Gastrocnemius medialis (tissue), 4 donors: ENCODE measurements at regions not wholly inside any gene's neighbourhood (a gene's known extent, or its start where the extent isn't known, plus 50 kb on each side); places are given as distances from the start of the nearest gene placed in this dataset.
"Not testable (repeated sequence)": the region's sequence is repeated elsewhere in the genome, so short reads cannot be mapped to it uniquely, and the experiment has no call there.

ENCODE experiments used
- ATAC-seq, 2 donors: fragments of 150-250 bp; one replicate each; pipeline ENCODE4 v1.9.1; 2016
- DNase-seq, 2 donors: peaks; one replicate each; pipeline ENCODE4 v3.0.0-alpha.2; 2019
- H3K27ac ChIP-seq, 4 donors: fragments of 200-600 bp; sonication (generic); 1 replicate in 1 of 4; 2 replicates in 3 of 4; pipeline ENCODE4 v1.5.1; 2016 to 2018; ENCODE audit warnings: mild to moderate bottlenecking in 2 of 4, moderate library complexity in 1 of 4
- H3K27me3 ChIP-seq, 3 donors: fragments of 200-600 bp; sonication (generic) in 2 of 3; 1 replicate in 1 of 3; 2 replicates in 2 of 3; pipeline versions ENCODE4 v1.5.1 to v1.6.0; 2016 to 2019; ENCODE audit warnings: mild to moderate bottlenecking in 1 of 3, moderate library complexity in 1 of 3
- H3K36me3 ChIP-seq, 2 donors: fragments of 200-600 bp; sonication (generic) in 1 of 2; one replicate each; pipeline ENCODE4 v1.5.1; 2017 to 2018
- H3K4me1 ChIP-seq, 2 donors: fragments of 200-600 bp; sonication (generic) in 1 of 2; one replicate each; pipeline ENCODE4 v1.5.1; 2016 to 2017; ENCODE audit warnings: mild to moderate bottlenecking in 2 of 2
- H3K4me3 ChIP-seq, 4 donors: fragments of 200-600 bp; sonication (generic) in 3 of 4; 1 replicate in 1 of 4; 2 replicates in 3 of 4; pipeline ENCODE4 v1.5.1; 2016 to 2019; ENCODE audit warnings: mild to moderate bottlenecking in 2 of 4
- H3K9me3 ChIP-seq, 3 donors: fragments of 200-600 bp; sonication (generic) in 2 of 3; 1 replicate in 1 of 3; 2 replicates in 2 of 3; pipeline ENCODE4 v1.5.1; 2016 to 2019
- CTCF ChIP-seq, 5 experiments: fragments of 450-650 bp in 3 of 5; fragments of 200-600 bp in 2 of 5; sonication (generic) in 2 of 5; IDR thresholded peaks in 4 of 5; conservative IDR thresholded peaks in 1 of 5; 1 replicate in 4 of 5; 2 replicates in 1 of 5; pipeline ENCODE4 v1.5.1; 2016 to 2019; ENCODE audit warnings: antibody characterized with exemption in 5 of 5, mild to moderate bottlenecking in 3 of 5, moderate library complexity in 3 of 5
- POLR2A ChIP-seq, 2 donors: fragments of 450-650 bp; IDR thresholded peaks; one replicate each; pipeline ENCODE4 v1.6.1; 2017; ENCODE audit warnings: antibody characterized with exemption in 2 of 2, mild to moderate bottlenecking in 2 of 2, moderate library complexity in 2 of 2
- in situ Hi-C, 4 donors: fragments of 200-750 bp; cut with MboI; loops; one replicate each; pipeline versions ENCODE4 v1.15.0 to v1.8.0; 2017; ENCODE audit warnings: low sequenced_read_pairs in 4 of 4
- intact Hi-C: fragments of 100-400 bp; cut with DNase I; formaldehyde crosslinking; loops from one replicate; pipeline ENCODE4 v1.15.1; 2023; ENCODE audit warnings: low total_unique reads

DNA sequence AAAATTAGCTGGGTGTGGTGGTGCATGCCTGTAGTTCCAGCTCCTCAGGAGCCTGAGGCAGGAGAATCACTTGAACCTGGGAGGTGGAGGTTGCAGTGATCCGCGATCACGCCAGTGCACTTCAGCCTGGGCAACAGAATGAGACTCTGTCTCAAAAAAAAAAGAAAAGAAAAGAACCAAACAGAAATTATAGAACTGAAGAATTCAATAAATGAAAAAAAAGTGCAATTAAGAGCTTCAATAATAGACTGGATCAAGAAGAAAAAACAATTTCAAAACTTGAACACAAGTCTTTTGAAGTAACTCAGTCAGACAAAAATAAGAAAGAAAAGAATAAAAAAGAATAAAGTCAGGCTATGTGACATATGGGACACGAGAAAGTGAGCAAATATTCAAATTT is 175.8 kb upstream of the ZSWIM2 start:
- ATAC-seq (no peak), DNase-seq (no peak)
- TF ChIP-seq POLR2A (IDR thresholded peaks at IDR 0.05) (no peak), CTCF (IDR thresholded peaks at IDR 0.05 in 4 of 5, conservative IDR thresholded peaks at IDR 0.05 in 1 of 5) (no peak)
- in situ Hi-C loops (no loop called here), intact Hi-C loops (no loop called here)
- H3K4me3 ChIP-seq: no peak overlapping the region
- H3K4me1 ChIP-seq: no peaks in the 10 kb centered on the region
- H3K9me3 ChIP-seq: no peaks in the 10 kb centered on the region
- no peaks in the 10 kb centered on the region for H3K36me3 ChIP-seq
- no peak overlapping the region for H3K27ac ChIP-seq
- H3K27me3 ChIP-seq: no peaks in the 10 kb centered on the region

DNA sequence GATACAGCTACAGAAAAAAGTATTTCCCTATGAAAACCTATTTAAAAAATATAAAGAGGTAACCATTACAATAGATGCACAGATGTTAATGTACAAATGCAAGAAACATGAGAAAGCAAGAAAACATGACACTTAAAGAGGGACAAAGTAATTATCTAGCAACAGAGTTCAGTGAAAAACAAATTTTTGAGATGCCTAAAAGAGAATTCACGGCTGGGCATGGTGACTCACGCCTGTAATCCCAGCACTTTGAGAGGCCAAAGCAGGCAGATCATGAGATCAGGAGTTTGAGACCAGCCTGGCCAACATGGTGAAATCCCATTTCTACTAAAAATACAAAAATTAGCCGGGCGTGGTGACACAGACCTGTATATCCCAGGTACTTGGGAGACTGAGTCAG is 175.0 kb upstream of the ZSWIM2 start:
- ATAC-seq, DNase-seq, H3K27ac ChIP-seq, intact Hi-C loops, H3K36me3 ChIP-seq, in situ Hi-C loops, H3K27me3 ChIP-seq, H3K4me3 ChIP-seq, H3K4me1 ChIP-seq, H3K9me3 ChIP-seq: not testable (repeated sequence)

GRCh38 chr2:187017438-187017837 is 168.5 kb upstream of the ZSWIM2 start:
- Histone ChIP-seq H3K27ac (no peak overlapping the region), H3K27me3 (no peaks in the 10 kb centered on the region), H3K36me3 (no peaks in the 10 kb centered on the region), H3K4me1 (peaks cover 0 to 4% of the 10 kb centered on the region in 2 donors), H3K4me3 (no peak overlapping the region), H3K9me3 (no peaks in the 10 kb centered on the region)
- intact Hi-C loops: no loop called here
- TF ChIP-seq POLR2A (IDR thresholded peaks at IDR 0.05): no peak
- TF ChIP-seq CTCF (IDR thresholded peaks at IDR 0.05 in 4 of 5, conservative IDR thresholded peaks at IDR 0.05 in 1 of 5): no peak
- ATAC-seq (no peak), DNase-seq (no peak)
- in situ Hi-C loops: no loop called here

GRCh38 chr2:187013058-187013457 is 164.1 kb upstream of the ZSWIM2 start:
- ATAC-seq (no peak), DNase-seq (no peak)
- intact Hi-C loops (no loop called here), in situ Hi-C loops (no loop called here)
- H3K9me3 ChIP-seq: no peaks in the 10 kb centered on the region
- H3K4me3 ChIP-seq: no peak overlapping the region
- H3K27me3 ChIP-seq: no peaks in the 10 kb centered on the region
- H3K27ac ChIP-seq: no peak overlapping the region
- H3K36me3 ChIP-seq: no peaks in the 10 kb centered on the region
- no peak for TF ChIP-seq POLR2A (IDR thresholded peaks at IDR 0.05)
- TF ChIP-seq CTCF (IDR thresholded peaks at IDR 0.05 in 4 of 5, conservative IDR thresholded peaks at IDR 0.05 in 1 of 5): no peak
- peaks cover 0 to 4% of the 10 kb centered on the region in 2 donors for H3K4me1 ChIP-seq

GRCh38 chr2:187011206-187011832 is 162.3 kb upstream of the ZSWIM2 start:
- ATAC-seq (no peak), DNase-seq (no peak)
- in situ Hi-C loops (no loop called here), intact Hi-C loops (no loop called here)
- Histone ChIP-seq H3K36me3 (no peaks in the 10 kb centered on the region), H3K4me3 (no peak overlapping the region), H3K9me3 (no peaks in the 10 kb centered on the region), H3K27ac (no peak overlapping the region), H3K27me3 (no peaks in the 10 kb centered on the region), H3K4me1 (peaks cover 0 to 4% of the 10 kb centered on the region in 2 donors)
- TF ChIP-seq POLR2A (IDR thresholded peaks at IDR 0.05) (no peak), CTCF (IDR thresholded peaks at IDR 0.05 in 4 of 5, conservative IDR thresholded peaks at IDR 0.05 in 1 of 5) (no peak)
